ENCODE measurements at regions not wholly inside any gene's neighbourhood (a gene's known extent, or its start where the extent isn't known, plus 50 kb on each side); places are given as distances from the start of the nearest gene placed in this dataset.
A peak's percentile ranks its signal among the peaks of the same experiment; 100 is the strongest.

- no peak overlapping the region for H3K4me3 ChIP-seq
- in situ Hi-C loops (cut with MboI; ENCODE audit: low pct_unique_long_range_greater_than_20kb in 2 of 9, low sequenced_read_pairs in 9 of 9, unreplicated experiment in 9 of 9) = no loop called here
- H3K27ac ChIP-seq = no peak overlapping the region
- ATAC-seq (replicated peaks in 6 of 8) = peak in 6 of 8 experiments; percentile 20 to 95 (median 65)
- H3K4me1 ChIP-seq (replicated peaks in 1 of 2) = no peaks in the 10 kb centered on the region
- 0 to 100% (median 91%) methylated on average over 1 to 9 of the region's 9 CpGs; no CpG with 5 or more reads in 2 of the 10 experiments for WGBS, 10 experiments
These were observed 564.8 kb upstream of the SLITRK1 start for GRCh38 chr13:84446972-84447639.

- no peaks in the 10 kb centered on the region for H3K4me1 ChIP-seq (replicated peaks in 1 of 2)
- WGBS, 10 experiments = 17 to 100% (median 95%) methylated on average over 1 to 5 of the region's 5 CpGs; no CpG with 5 or more reads in 3 of the 10 experiments
- no peak overlapping the region for H3K4me3 ChIP-seq
- H3K27ac ChIP-seq = no peak overlapping the region
- in situ Hi-C loops (cut with MboI; ENCODE audit: low pct_unique_long_range_greater_than_20kb in 2 of 9, low sequenced_read_pairs in 9 of 9, unreplicated experiment in 9 of 9) = no loop called here
- no peak for ATAC-seq (replicated peaks in 6 of 8)
These were observed 563.5 kb upstream of the SLITRK1 start for GRCh38 chr13:84445776-84446175.

- no peak overlapping the region for H3K27ac ChIP-seq
- in situ Hi-C loops (cut with MboI; ENCODE audit: low pct_unique_long_range_greater_than_20kb in 2 of 9, low sequenced_read_pairs in 9 of 9, unreplicated experiment in 9 of 9) = no loop called here
- H3K4me1 ChIP-seq (replicated peaks in 1 of 2) = no peaks in the 10 kb centered on the region
- ATAC-seq (replicated peaks in 6 of 8) = no peak
- no peak overlapping the region for H3K4me3 ChIP-seq
These were observed 561.2 kb upstream of the SLITRK1 start for GRCh38 chr13:84443463-84443862.

GRCh38 chr13:84439108-84439507, 556.8 kb upstream of the SLITRK1 start:
- in situ Hi-C loops (cut with MboI; ENCODE audit: low pct_unique_long_range_greater_than_20kb in 2 of 9, low sequenced_read_pairs in 9 of 9, unreplicated experiment in 9 of 9) = no loop called here
- WGBS, 10 experiments = 0 to 100% (median 100%) methylated on average over 1 of the region's 1 CpG; no CpG with 5 or more reads in 1 of the 10 experiments

DNA sequence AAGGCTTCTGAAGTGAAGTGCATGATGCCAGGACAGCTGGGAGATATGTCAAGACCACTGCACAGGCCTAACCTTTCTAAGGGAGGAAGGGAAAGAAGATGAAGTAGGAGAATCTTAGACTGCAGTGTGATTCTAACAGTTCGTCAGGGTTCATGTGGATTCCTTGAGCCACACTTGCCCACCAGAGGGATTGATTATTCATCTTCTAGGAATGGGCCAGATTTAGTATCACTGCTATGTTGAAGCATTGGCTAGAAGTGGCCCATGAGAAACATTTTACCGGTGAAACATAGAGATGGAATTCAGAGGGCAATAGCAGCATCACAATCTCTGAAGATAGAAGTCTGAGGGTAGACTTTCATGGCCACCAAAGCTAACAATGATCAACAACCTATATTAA, 550.8 kb upstream of the SLITRK1 start:
- WGBS, 10 experiments = 13 to 100% (median 80%) methylated on average over 1 to 2 of the region's 2 CpGs; no CpG with 5 or more reads in 5 of the 10 experiments
- ATAC-seq (replicated peaks in 6 of 8) = no peak
- peaks cover 0 to 3% of the 10 kb centered on the region in 2 donors for H3K4me1 ChIP-seq (replicated peaks in 1 of 2)
- H3K27ac ChIP-seq = no peak overlapping the region
- in situ Hi-C loops (cut with MboI; ENCODE audit: low pct_unique_long_range_greater_than_20kb in 2 of 9, low sequenced_read_pairs in 9 of 9, unreplicated experiment in 9 of 9) = no loop called here
- H3K4me3 ChIP-seq = no peak overlapping the region

More at GRCh38 chr13:84439108-84439507, 556.8 kb upstream of the SLITRK1 start:
- Histone ChIP-seq H3K4me1 (replicated peaks in 1 of 2) (no peaks in the 10 kb centered on the region), H3K27ac (no peak overlapping the region), H3K4me3 (no peak overlapping the region)
- ATAC-seq (replicated peaks in 6 of 8) = no peak

- H3K4me3 ChIP-seq = no peak overlapping the region
- 0 to 100% (median 64%) methylated on average over 1 of the region's 1 CpG; no CpG with 5 or more reads in 1 of the 10 experiments for WGBS, 10 experiments
- no peak overlapping the region for H3K27ac ChIP-seq
- H3K4me1 ChIP-seq (replicated peaks in 1 of 2) = peaks cover 0 to 3% of the 10 kb centered on the region in 2 donors
- in situ Hi-C loops (cut with MboI; ENCODE audit: low pct_unique_long_range_greater_than_20kb in 2 of 9, low sequenced_read_pairs in 9 of 9, unreplicated experiment in 9 of 9) = no loop called here
- ATAC-seq (replicated peaks in 6 of 8) = peak in 1 of 8 experiments; percentile 82
These were observed 549.4 kb upstream of the SLITRK1 start for GRCh38 chr13:84431646-84432045.

DNA sequence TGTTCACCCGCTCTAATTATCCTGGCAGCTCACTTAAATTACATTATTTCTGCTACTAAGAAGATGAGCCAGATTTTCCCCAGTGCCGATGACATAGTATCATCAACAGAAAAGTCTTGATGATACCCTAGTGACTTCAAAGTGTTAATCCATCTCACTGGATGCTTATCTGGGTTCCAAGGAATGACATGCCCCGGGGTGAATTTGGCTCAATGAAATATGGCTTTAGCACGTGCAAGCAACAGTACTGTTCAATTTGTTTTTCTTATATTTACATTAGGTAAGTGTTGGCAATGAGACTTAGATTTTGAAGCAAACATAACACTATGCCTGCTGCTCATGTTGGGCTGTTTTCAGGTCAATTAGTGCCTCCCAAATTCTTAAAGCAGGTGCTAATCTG, 548.2 kb upstream of the SLITRK1 start:
- in situ Hi-C loops (cut with MboI; ENCODE audit: low pct_unique_long_range_greater_than_20kb in 2 of 9, low sequenced_read_pairs in 9 of 9, unreplicated experiment in 9 of 9) = no loop called here
- Histone ChIP-seq H3K27ac (no peak overlapping the region), H3K4me3 (no peak overlapping the region), H3K4me1 (replicated peaks in 1 of 2) (peaks cover 0 to 3% of the 10 kb centered on the region in 2 donors)
- peak in 1 of 8 experiments; percentile 15 for ATAC-seq (replicated peaks in 6 of 8)
- WGBS, 10 experiments = 4 to 100% (median 63%) methylated on average over 1 to 4 of the region's 4 CpGs; no CpG with 5 or more reads in 1 of the 10 experiments

GRCh38 chr13:84430015-84430414, 547.7 kb upstream of the SLITRK1 start:
- no peak overlapping the region for H3K27ac ChIP-seq
- no peak overlapping the region for H3K4me3 ChIP-seq
- peaks cover 0 to 3% of the 10 kb centered on the region in 2 donors for H3K4me1 ChIP-seq (replicated peaks in 1 of 2)
- 0 to 100% (median 80%) methylated on average over 1 to 2 of the region's 2 CpGs; no CpG with 5 or more reads in 1 of the 10 experiments for WGBS, 10 experiments
- peak in 1 of 8 experiments; percentile 17 for ATAC-seq (replicated peaks in 6 of 8)
- in situ Hi-C loops (cut with MboI; ENCODE audit: low pct_unique_long_range_greater_than_20kb in 2 of 9, low sequenced_read_pairs in 9 of 9, unreplicated experiment in 9 of 9) = no loop called here

DNA sequence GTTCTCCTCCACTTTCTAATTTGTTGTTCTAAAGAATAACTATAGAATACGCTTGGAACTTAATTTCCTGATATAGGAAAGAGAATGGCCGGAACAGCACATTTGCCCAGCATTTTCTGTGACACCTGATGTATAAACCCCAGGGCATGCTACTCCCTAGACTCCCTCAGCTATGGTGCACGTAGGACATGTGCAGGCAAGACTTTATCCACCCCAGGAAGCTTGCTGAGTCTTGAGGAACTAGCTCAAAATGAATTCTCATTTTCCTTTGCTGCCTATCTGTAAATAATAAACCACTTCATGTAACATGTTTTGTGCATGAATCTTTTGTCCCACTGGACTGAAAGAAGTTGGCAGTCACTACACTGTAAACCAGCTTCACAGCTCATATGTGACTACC, 535.8 kb upstream of the SLITRK1 start:
- 0 to 86% (median 58%) methylated on average over 1 to 3 of the region's 3 CpGs; no CpG with 5 or more reads in 1 of the 10 experiments for WGBS, 10 experiments
- Histone ChIP-seq H3K27ac (no peak overlapping the region), H3K4me1 (replicated peaks in 1 of 2) (no peaks in the 10 kb centered on the region), H3K4me3 (no peak overlapping the region)
- no peak for ATAC-seq (replicated peaks in 6 of 8)
- in situ Hi-C loops (cut with MboI; ENCODE audit: low pct_unique_long_range_greater_than_20kb in 2 of 9, low sequenced_read_pairs in 9 of 9, unreplicated experiment in 9 of 9) = no loop called here

GRCh38 chr13:84417416-84417815, 535.1 kb upstream of the SLITRK1 start:
- in situ Hi-C loops (cut with MboI; ENCODE audit: low pct_unique_long_range_greater_than_20kb in 2 of 9, low sequenced_read_pairs in 9 of 9, unreplicated experiment in 9 of 9) = no loop called here
- peak in 1 of 8 experiments; percentile 43 for ATAC-seq (replicated peaks in 6 of 8)
- WGBS, 10 experiments = 0 to 100% (median 78%) methylated on average over 1 of the region's 1 CpG; no CpG with 5 or more reads in 3 of the 10 experiments
- H3K4me1 ChIP-seq (replicated peaks in 1 of 2) = no peaks in the 10 kb centered on the region
- H3K27ac ChIP-seq = no peak overlapping the region
- H3K4me3 ChIP-seq = no peak overlapping the region

- ATAC-seq (replicated peaks in 6 of 8) = no peak
- Histone ChIP-seq H3K4me1 (replicated peaks in 1 of 2) (no peaks in the 10 kb centered on the region), H3K4me3 (no peak overlapping the region), H3K27ac (no peak overlapping the region)
- WGBS, 10 experiments = 0 to 100% (median 89%) methylated on average over 1 to 2 of the region's 2 CpGs; no CpG with 5 or more reads in 1 of the 10 experiments
- in situ Hi-C loops (cut with MboI; ENCODE audit: low pct_unique_long_range_greater_than_20kb in 2 of 9, low sequenced_read_pairs in 9 of 9, unreplicated experiment in 9 of 9) = no loop called here
These were observed 530.7 kb upstream of the SLITRK1 start for GRCh38 chr13:84413016-84413415.

DNA sequence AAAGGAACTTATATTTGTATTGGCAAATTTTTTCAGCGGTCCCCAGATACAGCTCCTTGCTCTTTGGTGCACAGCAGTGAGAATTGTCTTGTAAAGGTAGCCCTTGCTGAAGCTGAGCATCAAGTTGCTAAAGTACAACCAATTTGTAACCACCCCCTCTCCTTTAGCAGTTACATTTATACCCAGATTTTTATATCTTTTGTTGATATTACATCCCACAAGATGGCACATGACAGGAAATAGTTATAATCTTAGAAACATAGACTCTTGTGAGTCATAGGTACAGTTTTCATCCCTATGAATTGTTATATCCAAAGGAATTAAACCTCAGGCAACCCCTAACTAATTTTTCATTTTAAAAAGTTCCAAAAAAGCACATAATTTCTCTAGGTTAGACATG, 523.0 kb upstream of the SLITRK1 start:
- H3K4me1 ChIP-seq (replicated peaks in 1 of 2) = no peaks in the 10 kb centered on the region
- no peak overlapping the region for H3K27ac ChIP-seq
- in situ Hi-C loops (cut with MboI; ENCODE audit: low pct_unique_long_range_greater_than_20kb in 2 of 9, low sequenced_read_pairs in 9 of 9, unreplicated experiment in 9 of 9) = no loop called here
- ATAC-seq (replicated peaks in 6 of 8) = no peak
- WGBS, 10 experiments = 0 to 100% (median 83%) methylated on average over 1 of the region's 1 CpG; no CpG with 5 or more reads in 3 of the 10 experiments
- H3K4me3 ChIP-seq = no peak overlapping the region

GRCh38 chr13:84400706-84401105, 518.4 kb upstream of the SLITRK1 start:
- in situ Hi-C loops (cut with MboI; ENCODE audit: low pct_unique_long_range_greater_than_20kb in 2 of 9, low sequenced_read_pairs in 9 of 9, unreplicated experiment in 9 of 9) = no loop called here
- H3K27ac ChIP-seq = no peak overlapping the region
- WGBS, 10 experiments = 0 to 60% (median 17%) methylated on average over 1 to 2 of the region's 2 CpGs; no CpG with 5 or more reads in 3 of the 10 experiments
- ATAC-seq (replicated peaks in 6 of 8) = no peak
- H3K4me1 ChIP-seq (replicated peaks in 1 of 2) = no peaks in the 10 kb centered on the region
- no peak overlapping the region for H3K4me3 ChIP-seq

Measured in motor neuron (in vitro differentiated cells).